ENCODE measurements at regions not wholly inside any gene's neighbourhood (a gene's known extent, or its start where the extent isn't known, plus 50 kb on each side); places are given as distances from the start of the nearest gene placed in this dataset.

DNA sequence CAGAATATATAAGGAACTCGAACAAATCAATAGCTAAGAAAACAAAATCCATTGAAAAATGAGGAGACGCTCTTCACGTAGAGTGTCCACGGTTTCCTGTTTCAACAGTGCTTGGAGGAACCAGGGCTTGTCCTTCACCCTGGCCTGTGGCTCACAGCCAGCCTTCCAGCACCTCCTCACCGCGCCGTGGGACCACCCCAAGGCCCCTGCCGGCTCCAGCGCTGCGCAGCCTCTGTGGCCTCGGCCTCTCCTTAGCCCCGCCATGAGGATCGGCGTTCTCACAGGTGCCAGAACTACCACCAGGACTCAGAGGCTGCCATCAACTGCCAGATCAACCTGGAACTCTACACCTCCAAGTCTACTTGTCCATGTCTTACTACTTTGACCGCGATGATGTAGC is 52.5 kb upstream of the CTSO start:
- no peaks in the 10 kb centered on the region for H3F3A ChIP-seq (replicated peaks; ENCODE audit: low read depth)
- Mint-ChIP-seq H3K4me3 (no peak overlapping the region), H3K9me3 (peaks cover 9% of the 10 kb centered on the region; the same call in 2 of the 3 replicates), H3K27ac (no peak overlapping the region), H3K4me1 (no peaks in the 10 kb centered on the region), H3K36me3 (ENCODE audit: low read depth) (no peaks in the 10 kb centered on the region; the same call in 2 of the 3 replicates), H3K27me3 (ENCODE audit: insufficient read depth, low read depth, poor library complexity) (peaks cover 15% of the 10 kb centered on the region)
- H3K79me2 ChIP-seq (replicated peaks; ENCODE audit: insufficient read depth), result no peaks in the 10 kb centered on the region
- H3K4me1 ChIP-seq (ENCODE audit: insufficient read depth), result no peaks in the 10 kb centered on the region; the same call in 1 of the 2 replicates
- H4K20me1 ChIP-seq (replicated peaks; ENCODE audit: insufficient read depth), result no peaks in the 10 kb centered on the region
- no peaks in the 10 kb centered on the region for H3K36me3 ChIP-seq (ENCODE audit: insufficient read depth)
- no peaks in the 10 kb centered on the region for H3K9me2 ChIP-seq (ENCODE audit: insufficient read depth)
- no peak overlapping the region for H3K27ac ChIP-seq (ENCODE audit: low read depth)
- no peak overlapping the region for H3K4me2 ChIP-seq
- no peak for DNase-seq (ENCODE audit: low spot score)
- TF ChIP-seq JUNB (IDR thresholded peaks at IDR 0.05; ENCODE audit: unreplicated experiment) (no peak), CREB1 (CRISPR knock-in tag; IDR thresholded peaks at IDR 0.05; ENCODE audit: low read depth) (no peak), ZNF331 (CRISPR knock-in tag; IDR thresholded peaks at IDR 0.05; ENCODE audit: low read depth) (no peak), ZNF114 (CRISPR knock-in tag; IDR thresholded peaks at IDR 0.05) (no peak), EZH2phosphoT487 (IDR thresholded peaks at IDR 0.05; ENCODE audit: unreplicated experiment) (no peak), POLR2AphosphoS5 (IDR thresholded peaks at IDR 0.05; ENCODE audit: low read depth) (no peak)
- H2AFZ ChIP-seq, result no peak overlapping the region
- no peak for ATAC-seq
- H3K27me3 ChIP-seq (ENCODE audit: insufficient read depth), result peaks cover 23% of the 10 kb centered on the region
- no peak overlapping the region for H3K4me3 ChIP-seq

All from GM23338 (cell line).